IMR-90 (cell line): ENCODE measurements at regions not wholly inside any gene's neighbourhood (a gene's known extent, or its start where the extent isn't known, plus 50 kb on each side); places are given as distances from the start of the nearest gene placed in this dataset.

Experiments
- ATAC-seq: fragments of 200-7000 bp; cut with Tn5 transposase; 2 replicates; pipeline ENCODE4 v1.9.1; 2020; ENCODE audit warnings: low read depth, mild to moderate bottlenecking, moderate library complexity
- BruUV-seq: library from RNA; stranded (reverse); fragments of 400-500 nt; replicated peaks from 2 replicates; lab custom pipeline; 2021; lab: Mats Ljungman, UMichigan
- CTCF ChIA-PET: fragments of 300-600 bp; formaldehyde crosslinking; extraction: SDS; loops from one replicate; lab custom pipeline; 2021; ENCODE audit warnings: antibody characterized with exemption; lab: Yijun Ruan, JAX
- POLR2A ChIA-PET: fragments of 300-600 bp; sonication (Branson Sonifier 250); formaldehyde crosslinking; loops from one replicate; lab custom pipeline; 2022; ENCODE audit warnings: antibody characterized with exemption; ENCODE audit not compliant: unreplicated experiment; lab: Charles Lee
- DNase-seq: peaks from one replicate; pipeline ENCODE4 v3.0.0; 2013
- H2AFZ ChIP-seq: replicated peaks from 2 replicates; pipeline ENCODE3; 2013; ENCODE audit warnings: low read length, mild to moderate bottlenecking; ENCODE audit not compliant: poor library complexity
- H2AK5ac ChIP-seq: 2 replicates; pipeline ENCODE4 v1.6.1; 2013; ENCODE audit warnings: low read depth, low read length, inconsistent platforms
- H2AK9ac ChIP-seq: replicated peaks from 2 replicates; pipeline ENCODE3; 2013; ENCODE audit warnings: mild to moderate bottlenecking, low read depth, low read length, moderate library complexity; ENCODE audit not compliant: poor library complexity
- H2BK120ac ChIP-seq: 2 replicates; pipeline ENCODE4 v1.6.1; 2013; ENCODE audit warnings: low read depth, low read length, inconsistent platforms
- H2BK15ac ChIP-seq: 3 replicates; pipeline ENCODE4 v1.6.1; 2013; ENCODE audit warnings: low read depth, low read length, inconsistent platforms
- H2BK20ac ChIP-seq: 2 replicates; pipeline ENCODE4 v1.6.1; 2013; ENCODE audit warnings: low read depth, mild to moderate bottlenecking, inconsistent platforms, low read length, moderate library complexity
- H2BK5ac ChIP-seq: 2 replicates; pipeline ENCODE4 v1.6.1; 2013; ENCODE audit warnings: mild to moderate bottlenecking, low read depth, low read length, inconsistent platforms; ENCODE audit not compliant: poor library complexity, severe bottlenecking
- H3K14ac ChIP-seq: replicated peaks from 2 replicates; pipeline ENCODE4 v1.6.1; 2013; ENCODE audit warnings: low read depth, low read length, inconsistent platforms
- H3K18ac ChIP-seq: 2 replicates; pipeline ENCODE4 v1.6.1; 2013; ENCODE audit warnings: low read depth, low read length, control low read depth
- H3K23ac ChIP-seq: 2 replicates; pipeline ENCODE4 v1.6.1; 2013; ENCODE audit warnings: low read depth, low read length, inconsistent platforms
- H3K27ac ChIP-seq: 2 replicates; pipeline ENCODE4 v1.5.1; 2013; ENCODE audit warnings: mild to moderate bottlenecking, control low read depth, low read length; ENCODE audit not compliant: insufficient read depth
- H3K27me3 ChIP-seq: 2 replicates; pipeline ENCODE4 v1.6.1; 2013; ENCODE audit warnings: low read length; ENCODE audit not compliant: control insufficient read depth, insufficient read depth
- H3K36me3 ChIP-seq: 2 replicates; pipeline ENCODE4 v1.6.1; 2013; ENCODE audit warnings: low read length, mixed read lengths; ENCODE audit not compliant: control insufficient read depth, insufficient read depth
- H3K4ac ChIP-seq: 2 replicates; pipeline ENCODE4 v1.6.1; 2013; ENCODE audit warnings: low read depth, low read length, inconsistent platforms
- H3K4me1 ChIP-seq: 2 replicates; pipeline ENCODE4 v1.6.1; 2013; ENCODE audit warnings: low read length, mixed read lengths; ENCODE audit not compliant: control insufficient read depth, insufficient read depth
- H3K4me2 ChIP-seq: 2 replicates; pipeline ENCODE4 v1.6.1; 2013; ENCODE audit warnings: low read depth, mild to moderate bottlenecking, control low read depth, low read length, moderate library complexity
- H3K4me3 ChIP-seq: 2 replicates; pipeline ENCODE4 v1.5.1; 2013; ENCODE audit warnings: low read depth, mild to moderate bottlenecking, control low read depth, low read length, moderate library complexity; ENCODE audit not compliant: insufficient read depth
- H3K56ac ChIP-seq: 2 replicates; pipeline ENCODE4 v1.6.1; 2013; ENCODE audit warnings: low read length, inconsistent platforms; ENCODE audit not compliant: insufficient read depth; ENCODE audit errors: extremely low read depth
- H3K79me1 ChIP-seq, 2 experiments: 2 replicates each; pipeline ENCODE4 v1.6.1; 2013; ENCODE audit warnings: low read length in 2 of 2, inconsistent platforms in 1 of 2, low read depth in 1 of 2
- H3K9ac ChIP-seq: 2 replicates; pipeline ENCODE4 v1.6.1; 2013; ENCODE audit warnings: low read depth, low read length, control low read depth
- H3K9me1 ChIP-seq: 2 replicates; pipeline ENCODE4 v1.6.1; 2013; ENCODE audit warnings: low read length, inconsistent platforms; ENCODE audit not compliant: insufficient read depth
- H3K9me3 ChIP-seq: 2 replicates; pipeline ENCODE4 v1.6.1; 2013; ENCODE audit warnings: low read length; ENCODE audit not compliant: control insufficient read depth, insufficient read depth
- H4K20me1 ChIP-seq: 2 replicates; pipeline ENCODE4 v1.6.1; 2013; ENCODE audit warnings: low read length, inconsistent platforms; ENCODE audit not compliant: insufficient read depth
- H4K5ac ChIP-seq: 2 replicates; pipeline ENCODE4 v1.6.1; 2013; ENCODE audit warnings: mild to moderate bottlenecking, low read depth, low read length, control low read depth
- H4K8ac ChIP-seq, 2 experiments: 2 replicates each; pipeline ENCODE4 v1.6.1; 2013; ENCODE audit warnings: low read depth in 2 of 2, low read length in 2 of 2, control low read depth in 1 of 2, inconsistent platforms in 1 of 2
- H4K91ac ChIP-seq: 2 replicates; pipeline ENCODE4 v1.6.1; 2013; ENCODE audit warnings: low read depth, low read length, inconsistent platforms; ENCODE audit not compliant: insufficient read depth
- BHLHE40 ChIP-seq: fragments of 150-350 bp; IDR thresholded peaks from 2 replicates; pipeline ENCODE4 v1.6.1; 2016; ENCODE audit warnings: mild to moderate bottlenecking, low read depth, low read length
- CEBPB ChIP-seq: IDR thresholded peaks from 2 replicates; pipeline ENCODE4 v1.6.1; 2012; ENCODE audit warnings: low read depth, low read length, improper control_type of control experiment
- CHD1 ChIP-seq: IDR thresholded peaks from 2 replicates; pipeline ENCODE4 v1.6.1; 2012; ENCODE audit warnings: low read depth, low read length, improper control_type of control experiment
- CTCF ChIP-seq: conservative IDR thresholded peaks from 2 replicates; pipeline ENCODE4 v1.5.1; 2012; ENCODE audit warnings: mild to moderate bottlenecking, low read depth, low read length, improper control_type of control experiment
- ELK1 ChIP-seq: fragments of 150-350 bp; IDR thresholded peaks from 2 replicates; pipeline ENCODE4 v1.6.1; 2016; ENCODE audit warnings: low read depth, mild to moderate bottlenecking, low read length, moderate library complexity, borderline replicate concordance
- FOS ChIP-seq: fragments of 150-350 bp; IDR thresholded peaks from 2 replicates; pipeline ENCODE4 v1.6.1; 2016; ENCODE audit warnings: low read depth, low read length
- MAFK ChIP-seq: IDR thresholded peaks from 2 replicates; pipeline ENCODE4 v1.6.1; 2012; ENCODE audit warnings: low read depth, low read length, improper control_type of control experiment
- MAZ ChIP-seq: IDR thresholded peaks from 2 replicates; pipeline ENCODE4 v1.6.1; 2012; ENCODE audit warnings: low read depth, mild to moderate bottlenecking, low read length, improper control_type of control experiment, moderate library complexity, borderline replicate concordance
- MXI1 ChIP-seq: IDR thresholded peaks from 2 replicates; pipeline ENCODE4 v1.6.1; 2012; ENCODE audit warnings: low read depth, mild to moderate bottlenecking, low read length, moderate library complexity, borderline replicate concordance
- NFE2L2 ChIP-seq: fragments of 150-350 bp; IDR thresholded peaks from 2 replicates; pipeline ENCODE4 v1.6.1; 2016; ENCODE audit warnings: low read depth, mild to moderate bottlenecking, low read length
- POLR2A ChIP-seq: IDR thresholded peaks from 2 replicates; pipeline ENCODE4 v1.6.1; 2012; ENCODE audit warnings: mild to moderate bottlenecking, low read depth, low read length
- RAD21 ChIP-seq: IDR thresholded peaks from 2 replicates; pipeline ENCODE4 v1.6.1; 2012; ENCODE audit warnings: low read length, improper control_type of control experiment
- RCOR1 ChIP-seq: IDR thresholded peaks from 2 replicates; pipeline ENCODE4 v1.6.1; 2012; ENCODE audit warnings: mild to moderate bottlenecking, low read length, improper control_type of control experiment; ENCODE audit not compliant: insufficient replicate concordance
- RFX5 ChIP-seq: IDR thresholded peaks from 2 replicates; pipeline ENCODE4 v1.8.0; 2012; ENCODE audit warnings: low read depth, mild to moderate bottlenecking, low read length, moderate library complexity
- SMC3 ChIP-seq: fragments of 150-350 bp; IDR thresholded peaks from 2 replicates; pipeline ENCODE4 v1.6.1; 2016; ENCODE audit warnings: low read depth, mild to moderate bottlenecking, antibody characterized with exemption, low read length, moderate library complexity
- USF2 ChIP-seq: fragments of 150-350 bp; IDR thresholded peaks from 2 replicates; pipeline ENCODE4 v1.6.1; 2017; ENCODE audit warnings: mild to moderate bottlenecking, antibody characterized with exemption, low read length, low read depth
- WGBS, 2 experiments: methylation state at CpG; one replicate each; pipeline versions ENCODE4 v1.1.5 to v1.1.7; 2013; ENCODE audit warnings: missing lambda C conversion rate in 2 of 2; ENCODE audit not compliant: insufficient read length in 1 of 2; ENCODE audit errors: extremely low coverage in 2 of 2; 5-methylcytosine and 5-hydroxymethylcytosine counted together
- dilution Hi-C: fragments of 300-500 bp; cut with HindIII; formaldehyde crosslinking; loops from one replicate; pipeline ENCODE4 v1.14.3; 2018; ENCODE audit warnings: low sequenced_read_pairs; ENCODE audit not compliant: unreplicated experiment
- in situ Hi-C: fragments of 300-500 bp; cut with MboI; formaldehyde crosslinking; loops from 3 replicates; pipeline ENCODE4 v1.14.3; 2019; ENCODE audit warnings: low sequenced_read_pairs, inconsistent platforms, mixed read lengths
- intact Hi-C: fragments of 100-400 bp; cut with micrococcal nuclease; formaldehyde crosslinking; loops from 2 replicates; pipeline ENCODE4 v1.10.0; 2022

GRCh38 chr2:45316576-45317338, 294.3 kb downstream of the SRBD1 start:
- Histone ChIP-seq H2AFZ (no peak overlapping the region), H2AK9ac (no peak overlapping the region), H3K4ac (no peak overlapping the region), H3K27me3 (peaks cover 16% of the 10 kb centered on the region), H3K56ac (no peak overlapping the region), H2BK15ac (no peak overlapping the region), H4K8ac (no peak overlapping the region), H3K9me1 (no peaks in the 10 kb centered on the region), H3K27ac (no peak overlapping the region), H3K79me1 (no peaks in the 10 kb centered on the region), H3K4me3 (no peak overlapping the region), H3K9ac (no peak overlapping the region), H2AK5ac (no peak overlapping the region), H4K5ac (no peak overlapping the region), H2BK120ac (no peak overlapping the region), H3K18ac (no peak overlapping the region), H4K20me1 (no peaks in the 10 kb centered on the region), H3K23ac (no peak overlapping the region), H3K4me1 (peaks cover 4% of the 10 kb centered on the region; the same call in 1 of the 2 replicates), H3K36me3 (no peaks in the 10 kb centered on the region), H2BK5ac (no peak overlapping the region), H3K9me3 (no peaks in the 10 kb centered on the region), H2BK20ac (no peak overlapping the region), H3K14ac (no peak overlapping the region), H4K91ac (no peak overlapping the region), H3K4me2 (no peak overlapping the region)
- ATAC-seq = no peak
- 89% methylated on average over 3 of the region's 10 CpGs; no CpG with 5 or more reads in 1 of the 2 experiments for WGBS, 2 experiments
- ChIA-PET POLR2A (no interaction called here), CTCF (no interaction called here)
- dilution Hi-C loops = no loop called here
- BruUV-seq = no TSS peak
- no peak for DNase-seq
- TF ChIP-seq CEBPB (no peak), SMC3 (no peak), POLR2A (no peak), RCOR1 (no peak), MXI1 (no peak), CTCF (no peak), FOS (no peak), BHLHE40 (no peak), CHD1 (no peak), ELK1 (no peak), MAFK (no peak), USF2 (no peak), MAZ (no peak), RFX5 (no peak), NFE2L2 (no peak), RAD21 (no peak)
- intact Hi-C loops = no loop called here
- in situ Hi-C loops = no loop called here
